Liver (tissue), 8 donors: ENCODE measurements at regions not wholly inside any gene's neighbourhood (a gene's known extent, or its start where the extent isn't known, plus 50 kb on each side); places are given as distances from the start of the nearest gene placed in this dataset.

Source experiments
- DNase-seq: peaks from one replicate; pipeline ENCODE4 v3.0.0-alpha.2; 2017; ENCODE audit warnings: low spot score
- H3K27ac ChIP-seq, 2 donors: one replicate each; pipeline ENCODE4 v1.7.0; 2013; ENCODE audit warnings: inconsistent platforms in 2 of 2, low read length in 2 of 2, control low read depth in 1 of 2, low read depth in 1 of 2, mild to moderate bottlenecking in 1 of 2
- H3K27me3 ChIP-seq, 4 donors: one replicate each; pipeline versions ENCODE4 v1.6.1 to v1.7.0; 2013; ENCODE audit warnings: low read length in 3 of 4, inconsistent platforms in 1 of 4, mild to moderate bottlenecking in 1 of 4, moderate library complexity in 1 of 4; ENCODE audit not compliant: control insufficient read depth in 4 of 4, insufficient read depth in 4 of 4
- H3K36me3 ChIP-seq, 4 donors: one replicate each; pipeline versions ENCODE4 v1.6.1 to v1.7.0; 2013; ENCODE audit warnings: low read length in 3 of 4, mild to moderate bottlenecking in 3 of 4, low read depth in 1 of 4, moderate library complexity in 1 of 4; ENCODE audit not compliant: control insufficient read depth in 4 of 4, insufficient read depth in 3 of 4
- H3K4me1 ChIP-seq, 4 donors: one replicate each; pipeline versions ENCODE4 v1.6.1 to v1.7.0; 2013; ENCODE audit warnings: low read length in 3 of 4, mild to moderate bottlenecking in 3 of 4, moderate library complexity in 1 of 4; ENCODE audit not compliant: control insufficient read depth in 4 of 4, insufficient read depth in 4 of 4
- H3K4me3 ChIP-seq, 3 donors: one replicate each; pipeline versions ENCODE4 v1.6.1 to v1.7.0; 2013; ENCODE audit warnings: low read length in 3 of 3, control low read depth in 1 of 3, low read depth in 1 of 3, mild to moderate bottlenecking in 1 of 3
- H3K9ac ChIP-seq, 2 donors: one replicate each; pipeline ENCODE4 v1.7.0; 2013; ENCODE audit warnings: low read length in 2 of 2, mild to moderate bottlenecking in 2 of 2, moderate library complexity in 2 of 2, control low read depth in 1 of 2, low read depth in 1 of 2
- H3K9me3 ChIP-seq, 4 donors: one replicate each; pipeline versions ENCODE4 v1.6.1 to v1.7.0; 2013; ENCODE audit warnings: low read length in 3 of 4; ENCODE audit not compliant: control insufficient read depth in 4 of 4
- FOXA2 ChIP-seq: IDR thresholded peaks from 2 replicates; pipeline ENCODE4 v1.6.1; 2016; ENCODE audit warnings: antibody characterized with exemption
- GABPA ChIP-seq, 2 donors: IDR thresholded peaks in 1 of 2; conservative IDR thresholded peaks in 1 of 2; 2 replicates each; pipeline ENCODE4 v1.6.1; 2016; ENCODE audit warnings: antibody characterized with exemption in 2 of 2, mild to moderate bottlenecking in 1 of 2, moderate library complexity in 1 of 2
- HNF4A ChIP-seq, 2 donors: conservative IDR thresholded peaks; 2 replicates each; pipeline ENCODE4 v1.6.1; 2016; ENCODE audit warnings: antibody characterized with exemption in 2 of 2, mild to moderate bottlenecking in 2 of 2
- HNF4G ChIP-seq: IDR thresholded peaks from 2 replicates; pipeline ENCODE4 v1.6.1; 2016; ENCODE audit warnings: antibody characterized with exemption
- JUND ChIP-seq, 2 donors: IDR thresholded peaks; 2 replicates each; pipeline ENCODE4 v1.6.1; 2016; ENCODE audit warnings: antibody characterized with exemption in 2 of 2
- NR2F2 ChIP-seq: IDR thresholded peaks from 2 replicates; pipeline ENCODE4 v1.6.1; 2016; ENCODE audit warnings: antibody characterized with exemption
- RAD21 ChIP-seq, 2 donors: IDR thresholded peaks; 2 replicates each; pipeline ENCODE4 v1.6.1; 2016; ENCODE audit warnings: antibody characterized with exemption in 2 of 2, mild to moderate bottlenecking in 2 of 2
- REST ChIP-seq: IDR thresholded peaks from 2 replicates; pipeline ENCODE4 v1.6.1; 2016; ENCODE audit warnings: antibody characterized with exemption, mild to moderate bottlenecking
- RXRA ChIP-seq, 2 donors: IDR thresholded peaks; 2 replicates each; pipeline ENCODE4 v1.6.1; 2017 to 2018; ENCODE audit warnings: antibody characterized with exemption in 2 of 2, mild to moderate bottlenecking in 1 of 2
- SP1 ChIP-seq: IDR thresholded peaks from 2 replicates; pipeline ENCODE4 v1.6.1; 2018; ENCODE audit warnings: antibody characterized with exemption, mild to moderate bottlenecking
- TAF1 ChIP-seq: conservative IDR thresholded peaks from 2 replicates; pipeline ENCODE4 v1.6.1; 2016; ENCODE audit warnings: antibody characterized with exemption, mild to moderate bottlenecking
- YY1 ChIP-seq: IDR thresholded peaks from 2 replicates; pipeline ENCODE4 v1.6.1; 2016; ENCODE audit warnings: antibody characterized with exemption, mild to moderate bottlenecking
- ZBTB33 ChIP-seq: IDR thresholded peaks from 2 replicates; pipeline ENCODE4 v1.6.1; 2016; ENCODE audit warnings: antibody characterized with exemption
- WGBS: extraction: QIAGEN DNeasy Blood & Tissue Kit; methylation state at CpG from one replicate; pipeline ENCODE4 v1.1.7; 2013; 5-methylcytosine and 5-hydroxymethylcytosine counted together
- TF ChIP-seq, protein P1 (sequence below): IDR thresholded peaks from 2 replicates; pipeline ENCODE4 v1.6.1; 2016; ENCODE audit warnings: antibody characterized with exemption
- TF ChIP-seq, protein P2 (sequence below): fragments of 150-350 bp; IDR thresholded peaks from 2 replicates; pipeline ENCODE4 v1.5.1; 2017; ENCODE audit warnings: improper control_type of control experiment, low read depth, low read length; ENCODE audit not compliant: missing input control
- TF ChIP-seq, protein P3 (sequence below): IDR thresholded peaks from 2 replicates; pipeline ENCODE4 v1.6.1; 2016; ENCODE audit warnings: antibody characterized with exemption
- donor health status: healthy.
- donor health status: healthy.
- donor health status: healthy.
- donor health status: healthy.
- donor health status: healthy.

DNA sequence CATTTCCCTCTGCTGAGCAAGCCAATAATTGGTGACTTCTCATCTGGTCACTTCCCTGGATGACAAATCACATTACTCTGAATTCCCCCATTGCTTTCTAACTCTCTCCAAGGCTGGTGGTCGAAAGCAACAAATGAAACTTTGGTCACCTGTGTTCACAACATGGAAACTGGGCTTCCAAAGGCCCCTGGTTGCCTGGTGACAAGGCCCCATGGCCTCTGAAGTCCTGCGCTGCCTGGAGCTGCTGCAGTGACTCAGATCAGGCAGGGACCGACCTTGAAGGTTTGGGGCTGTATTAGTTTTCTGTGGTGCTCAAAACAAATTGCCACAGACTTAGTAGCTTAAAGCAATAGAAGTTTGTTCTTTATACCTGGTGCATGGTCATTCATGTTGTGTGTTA is 345.3 kb downstream of the WDR72 start:
- no peaks in the 10 kb centered on the region for H3K9me3 ChIP-seq
- no peak overlapping the region for H3K4me3 ChIP-seq
- H3K27ac ChIP-seq = no peak overlapping the region
- DNase-seq = no peak
- TF ChIP-seq ZBTB33 (no peak), YY1 (no peak), FOXA2 (no peak), HNF4G (no peak), RAD21 (IDR thresholded peaks at IDR 0.05) (no peak), REST (no peak), TAF1 (no peak), HNF4A (conservative IDR thresholded peaks at IDR 0.05) (no peak), SP1 (no peak), NR2F2 (no peak)
- TF ChIP-seq, protein P1, sequence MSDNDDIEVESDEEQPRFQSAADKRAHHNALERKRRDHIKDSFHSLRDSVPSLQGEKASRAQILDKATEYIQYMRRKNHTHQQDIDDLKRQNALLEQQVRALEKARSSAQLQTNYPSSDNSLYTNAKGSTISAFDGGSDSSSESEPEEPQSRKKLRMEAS = no peak
- TF ChIP-seq, protein P2, sequence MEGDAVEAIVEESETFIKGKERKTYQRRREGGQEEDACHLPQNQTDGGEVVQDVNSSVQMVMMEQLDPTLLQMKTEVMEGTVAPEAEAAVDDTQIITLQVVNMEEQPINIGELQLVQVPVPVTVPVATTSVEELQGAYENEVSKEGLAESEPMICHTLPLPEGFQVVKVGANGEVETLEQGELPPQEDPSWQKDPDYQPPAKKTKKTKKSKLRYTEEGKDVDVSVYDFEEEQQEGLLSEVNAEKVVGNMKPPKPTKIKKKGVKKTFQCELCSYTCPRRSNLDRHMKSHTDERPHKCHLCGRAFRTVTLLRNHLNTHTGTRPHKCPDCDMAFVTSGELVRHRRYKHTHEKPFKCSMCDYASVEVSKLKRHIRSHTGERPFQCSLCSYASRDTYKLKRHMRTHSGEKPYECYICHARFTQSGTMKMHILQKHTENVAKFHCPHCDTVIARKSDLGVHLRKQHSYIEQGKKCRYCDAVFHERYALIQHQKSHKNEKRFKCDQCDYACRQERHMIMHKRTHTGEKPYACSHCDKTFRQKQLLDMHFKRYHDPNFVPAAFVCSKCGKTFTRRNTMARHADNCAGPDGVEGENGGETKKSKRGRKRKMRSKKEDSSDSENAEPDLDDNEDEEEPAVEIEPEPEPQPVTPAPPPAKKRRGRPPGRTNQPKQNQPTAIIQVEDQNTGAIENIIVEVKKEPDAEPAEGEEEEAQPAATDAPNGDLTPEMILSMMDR = no peak
- TF ChIP-seq, protein P3, sequence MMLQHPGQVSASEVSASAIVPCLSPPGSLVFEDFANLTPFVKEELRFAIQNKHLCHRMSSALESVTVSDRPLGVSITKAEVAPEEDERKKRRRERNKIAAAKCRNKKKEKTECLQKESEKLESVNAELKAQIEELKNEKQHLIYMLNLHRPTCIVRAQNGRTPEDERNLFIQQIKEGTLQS = no peak
- H3K4me1 ChIP-seq = peaks cover 0 to 14% (median 7%) of the 10 kb centered on the region in 4 donors
- H3K36me3 ChIP-seq = no peaks in the 10 kb centered on the region
- H3K9ac ChIP-seq = no peak overlapping the region
- no peaks in the 10 kb centered on the region for H3K27me3 ChIP-seq
- WGBS = 95% methylated on average over 3 of the region's 3 CpGs

GRCh38 chr15:53412542-53412941 is 346.9 kb downstream of the WDR72 start:
- H3K27ac ChIP-seq = no peak overlapping the region
- H3K27me3 ChIP-seq = no peaks in the 10 kb centered on the region
- H3K4me1 ChIP-seq = peaks cover 0 to 14% (median 7%) of the 10 kb centered on the region in 4 donors
- H3K36me3 ChIP-seq = no peaks in the 10 kb centered on the region
- no peak for DNase-seq
- no peaks in the 10 kb centered on the region for H3K9me3 ChIP-seq
- WGBS = 90% methylated on average over 3 of the region's 3 CpGs
- no peak overlapping the region for H3K9ac ChIP-seq
- no peak overlapping the region for H3K4me3 ChIP-seq
- TF ChIP-seq, protein P1 = no peak
- TF ChIP-seq RXRA (IDR thresholded peaks at IDR 0.05) (no peak), SP1 (no peak), JUND (IDR thresholded peaks at IDR 0.05) (no peak), ZBTB33 (no peak), FOXA2 (no peak), NR2F2 (no peak), GABPA (IDR thresholded peaks at IDR 0.05 in 1 of 2, conservative IDR thresholded peaks at IDR 0.05 in 1 of 2) (no peak)
- TF ChIP-seq, protein P2 = no peak
